DOHH2 (cell line): ENCODE measurements at regions not wholly inside any gene's neighbourhood (a gene's known extent, or its start where the extent isn't known, plus 50 kb on each side); places are given as distances from the start of the nearest gene placed in this dataset.

Source experiments
- H3F3A ChIP-seq: fragments of 200-600 bp; sonication (generic), shearing (Covaris generic); 2 replicates; pipeline ENCODE4 v1.6.0; 2016; ENCODE audit warnings: antibody characterized with exemption, mild to moderate bottlenecking; ENCODE audit not compliant: control insufficient read depth, insufficient read depth
- H3K27ac ChIP-seq: fragments of 200-600 bp; sonication (generic); 2 replicates; pipeline ENCODE4 v1.5.1; 2014; ENCODE audit warnings: low read depth, mild to moderate bottlenecking, low read length, moderate library complexity
- H3K27me3 ChIP-seq: fragments of 200-600 bp; sonication (generic); 2 replicates; pipeline ENCODE4 v1.6.1; 2014; ENCODE audit warnings: mild to moderate bottlenecking, low read length, mixed read lengths; ENCODE audit not compliant: control insufficient read depth
- H3K36me3 ChIP-seq: fragments of 200-600 bp; sonication (generic); 2 replicates; pipeline ENCODE4 v1.6.1; 2014; ENCODE audit warnings: mild to moderate bottlenecking, low read length, moderate library complexity, mixed read lengths; ENCODE audit not compliant: control insufficient read depth
- H3K4me1 ChIP-seq: fragments of 200-600 bp; sonication (generic); 2 replicates; pipeline ENCODE4 v1.6.1; 2014; ENCODE audit warnings: mild to moderate bottlenecking, low read length, mixed read lengths; ENCODE audit not compliant: control insufficient read depth
- H3K4me2 ChIP-seq: fragments of 200-600 bp; sonication (generic); 2 replicates; pipeline ENCODE4 v1.6.0; 2014; ENCODE audit warnings: mild to moderate bottlenecking, low read length, moderate library complexity
- H3K4me3 ChIP-seq: fragments of 200-600 bp; sonication (generic); 2 replicates; pipeline ENCODE4 v1.5.1; 2014; ENCODE audit warnings: mild to moderate bottlenecking, low read length, mixed read lengths
- H3K79me2 ChIP-seq: fragments of 200-600 bp; sonication (generic); 2 replicates; pipeline ENCODE4 v1.6.1; 2014; ENCODE audit warnings: mild to moderate bottlenecking, low read length, mixed read lengths; ENCODE audit not compliant: control insufficient read depth
- H3K9me2 ChIP-seq: fragments of 200-600 bp; sonication (generic); replicated peaks from 2 replicates; pipeline ENCODE4 v1.6.1; 2014; ENCODE audit warnings: mild to moderate bottlenecking, low read length, mixed read lengths; ENCODE audit not compliant: control insufficient read depth
- H3K9me3 ChIP-seq: fragments of 200-600 bp; sonication (generic); 2 replicates; pipeline ENCODE4 v1.6.1; 2014; ENCODE audit warnings: antibody characterized with exemption, low read length, mixed read lengths; ENCODE audit not compliant: control insufficient read depth, insufficient read depth
- H4K20me1 ChIP-seq: fragments of 200-600 bp; sonication (generic); 2 replicates; pipeline ENCODE4 v1.6.0; 2014; ENCODE audit warnings: low read depth, mild to moderate bottlenecking, antibody characterized with exemption, low read length, moderate library complexity; ENCODE audit not compliant: control insufficient read depth, insufficient read depth
- EZH2phosphoT487 ChIP-seq: fragments of 200-600 bp; sonication (generic); IDR thresholded peaks from 2 replicates; pipeline ENCODE4 v1.6.1; 2017; ENCODE audit warnings: borderline replicate concordance, mild to moderate bottlenecking, antibody characterized with exemption, low read length, moderate library complexity, mixed read lengths
- TF ChIP-seq, protein P1 (sequence below): fragments of 200-600 bp; sonication (generic); IDR thresholded peaks from one replicate; pipeline ENCODE4 v1.5.1; 2014; ENCODE audit warnings: antibody characterized with exemption, mild to moderate bottlenecking, low read depth, low read length; ENCODE audit not compliant: poor library complexity, severe bottlenecking

DNA sequence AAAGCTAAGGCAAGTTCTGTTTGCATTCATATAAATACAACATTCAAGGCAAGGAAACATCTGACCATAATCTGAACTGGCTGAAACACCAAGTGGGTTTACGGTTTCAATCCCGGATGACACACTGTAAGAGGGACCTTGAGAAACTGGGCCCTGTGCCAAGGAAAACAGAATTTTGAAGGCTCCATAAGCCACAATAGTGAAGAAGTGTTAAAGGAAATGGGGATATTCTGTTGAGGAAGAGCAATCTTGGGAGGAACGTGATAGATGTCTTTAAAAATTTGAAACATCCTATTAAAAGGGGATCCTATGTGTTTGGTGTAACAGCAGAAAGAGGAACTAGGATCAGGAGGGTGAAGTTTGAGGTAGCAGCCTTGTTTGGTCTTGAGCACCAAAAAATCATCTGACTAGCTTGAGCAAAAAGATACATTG, 82.4 kb upstream of the TAB2 start:
- Histone ChIP-seq H3K4me2 (no peak overlapping the region), H3K27ac (no peak overlapping the region), H3K79me2 (no peaks in the 10 kb centered on the region), H3K9me2 (no peaks in the 10 kb centered on the region), H3F3A (no peaks in the 10 kb centered on the region), H4K20me1 (no peaks in the 10 kb centered on the region), H3K4me3 (no peak overlapping the region), H3K9me3 (no peaks in the 10 kb centered on the region; the same call in 1 of the 2 replicates), H3K4me1 (no peaks in the 10 kb centered on the region), H3K36me3 (no peaks in the 10 kb centered on the region), H3K27me3 (peaks cover 10% of the 10 kb centered on the region)
- TF ChIP-seq EZH2phosphoT487, result no peak
- TF ChIP-seq, protein P1, sequence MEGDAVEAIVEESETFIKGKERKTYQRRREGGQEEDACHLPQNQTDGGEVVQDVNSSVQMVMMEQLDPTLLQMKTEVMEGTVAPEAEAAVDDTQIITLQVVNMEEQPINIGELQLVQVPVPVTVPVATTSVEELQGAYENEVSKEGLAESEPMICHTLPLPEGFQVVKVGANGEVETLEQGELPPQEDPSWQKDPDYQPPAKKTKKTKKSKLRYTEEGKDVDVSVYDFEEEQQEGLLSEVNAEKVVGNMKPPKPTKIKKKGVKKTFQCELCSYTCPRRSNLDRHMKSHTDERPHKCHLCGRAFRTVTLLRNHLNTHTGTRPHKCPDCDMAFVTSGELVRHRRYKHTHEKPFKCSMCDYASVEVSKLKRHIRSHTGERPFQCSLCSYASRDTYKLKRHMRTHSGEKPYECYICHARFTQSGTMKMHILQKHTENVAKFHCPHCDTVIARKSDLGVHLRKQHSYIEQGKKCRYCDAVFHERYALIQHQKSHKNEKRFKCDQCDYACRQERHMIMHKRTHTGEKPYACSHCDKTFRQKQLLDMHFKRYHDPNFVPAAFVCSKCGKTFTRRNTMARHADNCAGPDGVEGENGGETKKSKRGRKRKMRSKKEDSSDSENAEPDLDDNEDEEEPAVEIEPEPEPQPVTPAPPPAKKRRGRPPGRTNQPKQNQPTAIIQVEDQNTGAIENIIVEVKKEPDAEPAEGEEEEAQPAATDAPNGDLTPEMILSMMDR, result no peak

DNA sequence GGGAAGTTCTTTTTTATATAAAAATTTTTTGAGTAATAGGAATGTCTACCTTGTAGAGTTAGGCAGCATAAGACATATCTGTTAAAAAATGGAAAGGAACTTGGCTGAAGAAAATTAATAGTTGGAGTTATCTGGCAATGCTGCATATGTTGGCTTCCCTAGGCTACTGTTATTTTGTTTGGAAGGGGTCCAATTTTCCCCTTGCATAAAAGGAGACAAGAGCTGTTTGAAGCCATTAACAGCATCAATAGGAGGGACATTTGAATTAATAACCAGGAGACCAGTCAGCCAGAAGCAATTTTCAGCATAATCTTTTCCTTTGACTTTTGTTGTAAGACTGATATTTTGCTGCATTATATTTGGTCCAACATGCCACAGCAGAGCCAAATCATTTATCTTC, 80.9 kb upstream of the TAB2 start:
- H3K36me3 ChIP-seq, result no peaks in the 10 kb centered on the region
- TF ChIP-seq EZH2phosphoT487, result no peak
- TF ChIP-seq, protein P1, result no peak
- no peak overlapping the region for H3K4me3 ChIP-seq
- no peaks in the 10 kb centered on the region for H3K9me2 ChIP-seq
- H3K27me3 ChIP-seq, result no peaks in the 10 kb centered on the region; the same call in 1 of the 2 replicates
- no peak overlapping the region for H3K27ac ChIP-seq
- H3K4me1 ChIP-seq, result no peaks in the 10 kb centered on the region
- H3K9me3 ChIP-seq, result no peaks in the 10 kb centered on the region; the same call in 1 of the 2 replicates
- H3K79me2 ChIP-seq, result no peaks in the 10 kb centered on the region
- H3K4me2 ChIP-seq, result no peak overlapping the region
- no peaks in the 10 kb centered on the region for H3F3A ChIP-seq
- H4K20me1 ChIP-seq, result no peaks in the 10 kb centered on the region

DNA sequence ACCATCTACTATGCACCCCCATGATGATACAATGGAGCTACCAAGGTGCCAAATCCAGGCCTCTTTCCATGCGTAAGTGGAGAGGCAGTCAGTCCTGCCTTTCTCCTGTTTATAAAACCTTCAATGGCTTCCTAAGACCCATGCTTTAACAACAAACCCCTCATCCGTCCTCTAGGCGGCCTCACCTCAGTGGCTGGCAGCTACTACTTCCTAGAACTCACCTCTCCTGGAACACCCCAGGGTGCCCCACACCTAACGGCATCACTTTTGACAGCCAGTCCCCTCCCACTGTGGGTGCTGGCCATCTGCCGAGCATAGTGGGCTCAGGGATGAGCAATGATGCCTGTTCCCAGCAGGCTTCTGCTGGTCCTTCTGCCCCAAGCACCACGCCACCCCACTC, 80.0 kb upstream of the TAB2 start:
- H3F3A ChIP-seq, result no peaks in the 10 kb centered on the region
- H3K27ac ChIP-seq, result no peak overlapping the region
- H3K4me1 ChIP-seq, result no peaks in the 10 kb centered on the region
- no peak overlapping the region for H3K4me2 ChIP-seq
- no peak overlapping the region for H3K4me3 ChIP-seq
- no peaks in the 10 kb centered on the region; the same call in 1 of the 2 replicates for H3K9me3 ChIP-seq
- TF ChIP-seq, protein P1, result no peak
- no peak for TF ChIP-seq EZH2phosphoT487
- H3K79me2 ChIP-seq, result no peaks in the 10 kb centered on the region
- H4K20me1 ChIP-seq, result no peaks in the 10 kb centered on the region
- no peaks in the 10 kb centered on the region for H3K9me2 ChIP-seq
- H3K27me3 ChIP-seq, result no peaks in the 10 kb centered on the region
- no peaks in the 10 kb centered on the region for H3K36me3 ChIP-seq
